ENCODE measurements at regions not wholly inside any gene's neighbourhood (a gene's known extent, or its start where the extent isn't known, plus 50 kb on each side); places are given as distances from the start of the nearest gene placed in this dataset.

DNA sequence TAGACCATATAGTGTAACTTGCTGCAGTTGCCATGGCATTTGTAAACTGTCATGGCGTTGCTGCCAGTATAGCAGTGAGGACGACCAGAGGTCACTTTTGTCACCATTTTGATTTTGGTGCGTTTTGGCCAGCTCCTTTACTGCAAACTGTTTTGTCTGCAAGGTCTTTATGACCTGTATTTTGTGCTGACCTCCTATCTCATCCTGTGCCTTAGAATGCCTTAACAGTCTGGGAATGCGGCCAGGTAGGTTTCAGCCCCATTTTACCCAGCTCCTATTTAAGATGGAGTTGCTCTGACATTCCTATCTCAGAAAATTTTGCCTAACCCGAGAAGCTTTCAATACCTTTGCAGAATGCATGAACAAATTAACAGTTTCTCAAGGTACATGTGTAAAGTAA lies 914.4 kb upstream of the ACO1 start:
- Histone ChIP-seq H3K36me3 (ENCODE audit: control insufficient read depth in 3 of 3, insufficient read depth in 3 of 3, low read length in 3 of 3) (no peaks in the 10 kb centered on the region), H3K4me1 (ENCODE audit: control insufficient read depth in 3 of 3, insufficient read depth in 3 of 3, low read length in 3 of 3) (no peaks in the 10 kb centered on the region), H3K4me3 (ENCODE audit: low read length in 3 of 3) (no peak overlapping the region), H3K27ac (ENCODE audit: low read depth, low read length) (no peak overlapping the region), H3K9me3 (ENCODE audit: control insufficient read depth in 3 of 3, low read length in 3 of 3) (no peaks in the 10 kb centered on the region), H3K9ac (ENCODE audit: low read depth in 1 of 3, low read length in 3 of 3) (no peak overlapping the region), H3K27me3 (ENCODE audit: control insufficient read depth in 3 of 3, insufficient read depth in 3 of 3, low read length in 3 of 3) (no peaks in the 10 kb centered on the region)

DNA sequence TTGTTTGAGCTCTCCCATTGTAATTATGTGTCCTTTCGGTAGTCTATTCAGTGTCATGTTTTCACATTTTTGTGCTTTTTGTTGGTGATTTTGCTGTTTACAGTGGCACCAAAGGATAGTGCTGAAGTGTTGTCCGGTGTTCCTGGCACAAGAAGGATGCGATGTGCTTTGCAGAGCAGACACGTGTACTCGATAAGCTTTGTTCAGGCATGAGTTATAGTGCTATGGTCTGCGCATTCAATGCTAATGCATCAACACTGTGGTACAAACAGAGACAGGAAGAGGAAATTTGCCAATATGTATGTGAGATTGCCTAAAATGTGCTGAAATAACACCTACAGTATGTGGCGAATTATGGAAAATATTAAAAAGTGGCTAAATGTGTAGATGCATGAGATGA lies 913.4 kb upstream of the ACO1 start:
- Histone ChIP-seq H3K9ac (ENCODE audit: low read depth in 1 of 3, low read length in 3 of 3) (no peak overlapping the region), H3K36me3 (ENCODE audit: control insufficient read depth in 3 of 3, insufficient read depth in 3 of 3, low read length in 3 of 3) (no peaks in the 10 kb centered on the region), H3K4me1 (ENCODE audit: control insufficient read depth in 3 of 3, insufficient read depth in 3 of 3, low read length in 3 of 3) (no peaks in the 10 kb centered on the region), H3K4me3 (ENCODE audit: low read length in 3 of 3) (no peak overlapping the region), H3K27me3 (ENCODE audit: control insufficient read depth in 3 of 3, insufficient read depth in 3 of 3, low read length in 3 of 3) (no peaks in the 10 kb centered on the region), H3K27ac (ENCODE audit: low read depth, low read length) (no peak overlapping the region), H3K9me3 (ENCODE audit: control insufficient read depth in 3 of 3, low read length in 3 of 3) (no peaks in the 10 kb centered on the region)

DNA sequence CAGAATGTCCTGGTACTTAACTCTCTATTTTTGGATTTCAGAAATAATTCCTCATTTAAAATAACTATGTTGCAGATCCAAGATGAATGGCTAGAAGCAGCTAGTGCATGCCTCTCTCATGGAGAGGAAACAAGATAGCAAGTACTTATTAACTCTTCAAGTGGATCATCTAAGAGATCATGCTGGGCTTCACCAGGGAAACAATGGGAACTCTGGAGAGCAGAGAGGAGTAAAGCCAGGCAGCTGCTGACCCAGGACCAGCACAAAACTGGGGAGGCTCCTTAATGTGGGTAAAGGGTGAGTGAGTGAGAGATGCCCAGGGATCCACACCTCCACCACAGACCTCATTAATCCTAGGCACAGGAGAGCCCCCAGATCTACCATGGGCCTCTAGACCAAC lies 897.8 kb upstream of the ACO1 start:
- Histone ChIP-seq H3K27me3 (ENCODE audit: control insufficient read depth in 3 of 3, insufficient read depth in 3 of 3, low read length in 3 of 3) (no peaks in the 10 kb centered on the region), H3K4me3 (ENCODE audit: low read length in 3 of 3) (no peak overlapping the region), H3K27ac (ENCODE audit: low read depth, low read length) (no peak overlapping the region), H3K4me1 (ENCODE audit: control insufficient read depth in 3 of 3, insufficient read depth in 3 of 3, low read length in 3 of 3) (no peaks in the 10 kb centered on the region), H3K9me3 (ENCODE audit: control insufficient read depth in 3 of 3, low read length in 3 of 3) (peaks cover 0 to 2% (median 0%) of the 10 kb centered on the region in 3 donors), H3K9ac (ENCODE audit: low read depth in 1 of 3, low read length in 3 of 3) (no peak overlapping the region), H3K36me3 (ENCODE audit: control insufficient read depth in 3 of 3, insufficient read depth in 3 of 3, low read length in 3 of 3) (no peaks in the 10 kb centered on the region)

DNA sequence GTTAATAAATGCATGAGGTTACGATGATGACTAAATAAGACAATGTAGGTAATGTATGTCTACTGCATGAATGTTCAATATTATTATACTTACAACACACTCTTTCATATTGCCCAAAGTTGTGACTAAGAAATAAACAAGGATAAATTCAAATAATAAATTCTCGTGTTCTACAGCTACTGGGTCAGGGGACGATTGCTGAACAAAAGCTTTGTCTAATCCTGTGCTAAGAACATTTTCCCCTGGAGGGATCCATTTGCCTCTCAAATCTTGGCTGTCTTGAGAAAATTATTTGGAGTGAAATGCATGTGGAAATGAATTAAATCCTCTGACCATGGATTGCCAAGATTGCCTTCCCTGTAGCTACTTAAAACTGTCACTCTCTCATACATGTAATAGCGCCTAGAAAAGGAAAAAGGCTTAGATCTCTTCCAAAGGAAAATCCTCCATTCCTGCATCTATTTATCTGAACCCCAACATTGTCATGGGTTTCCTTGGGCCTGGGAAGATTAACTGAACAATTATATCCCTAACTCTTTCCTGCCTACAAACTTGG lies 893.8 kb upstream of the ACO1 start:
- Histone ChIP-seq H3K4me3 (ENCODE audit: low read length in 3 of 3) (no peak overlapping the region), H3K36me3 (ENCODE audit: control insufficient read depth in 3 of 3, insufficient read depth in 3 of 3, low read length in 3 of 3) (no peaks in the 10 kb centered on the region), H3K27ac (ENCODE audit: low read depth, low read length) (no peak overlapping the region), H3K27me3 (ENCODE audit: control insufficient read depth in 3 of 3, insufficient read depth in 3 of 3, low read length in 3 of 3) (no peaks in the 10 kb centered on the region), H3K4me1 (ENCODE audit: control insufficient read depth in 3 of 3, insufficient read depth in 3 of 3, low read length in 3 of 3) (no peaks in the 10 kb centered on the region), H3K9ac (ENCODE audit: low read depth in 1 of 3, low read length in 3 of 3) (no peak overlapping the region), H3K9me3 (ENCODE audit: control insufficient read depth in 3 of 3, low read length in 3 of 3) (peaks cover 0 to 2% (median 0%) of the 10 kb centered on the region in 3 donors)

DNA sequence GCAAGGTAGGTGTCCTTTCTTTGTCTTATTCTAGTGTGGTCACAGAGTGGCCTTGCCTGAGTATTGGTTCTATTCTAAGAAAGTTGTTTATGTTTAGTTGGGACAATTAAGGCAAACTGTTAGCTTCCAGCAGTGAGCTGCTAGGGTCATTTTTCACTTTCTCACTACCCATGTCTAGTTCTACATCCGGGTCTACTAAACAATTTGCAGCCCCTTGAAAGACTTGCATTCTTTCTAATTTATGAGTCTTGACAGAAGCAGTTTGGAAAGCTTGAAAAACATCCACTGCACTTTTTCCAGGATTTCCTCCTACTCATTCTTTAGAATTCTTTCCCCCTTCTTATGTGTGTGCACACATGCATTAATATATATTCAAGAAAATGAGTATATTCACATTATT lies 892.2 kb upstream of the ACO1 start:
- Histone ChIP-seq H3K27me3 (ENCODE audit: control insufficient read depth in 3 of 3, insufficient read depth in 3 of 3, low read length in 3 of 3) (no peaks in the 10 kb centered on the region), H3K4me3 (ENCODE audit: low read length in 3 of 3) (no peak overlapping the region), H3K9ac (ENCODE audit: low read depth in 1 of 3, low read length in 3 of 3) (no peak overlapping the region), H3K36me3 (ENCODE audit: control insufficient read depth in 3 of 3, insufficient read depth in 3 of 3, low read length in 3 of 3) (no peaks in the 10 kb centered on the region), H3K4me1 (ENCODE audit: control insufficient read depth in 3 of 3, insufficient read depth in 3 of 3, low read length in 3 of 3) (no peaks in the 10 kb centered on the region), H3K27ac (ENCODE audit: low read depth, low read length) (no peak overlapping the region), H3K9me3 (ENCODE audit: control insufficient read depth in 3 of 3, low read length in 3 of 3) (no peaks in the 10 kb centered on the region)

DNA sequence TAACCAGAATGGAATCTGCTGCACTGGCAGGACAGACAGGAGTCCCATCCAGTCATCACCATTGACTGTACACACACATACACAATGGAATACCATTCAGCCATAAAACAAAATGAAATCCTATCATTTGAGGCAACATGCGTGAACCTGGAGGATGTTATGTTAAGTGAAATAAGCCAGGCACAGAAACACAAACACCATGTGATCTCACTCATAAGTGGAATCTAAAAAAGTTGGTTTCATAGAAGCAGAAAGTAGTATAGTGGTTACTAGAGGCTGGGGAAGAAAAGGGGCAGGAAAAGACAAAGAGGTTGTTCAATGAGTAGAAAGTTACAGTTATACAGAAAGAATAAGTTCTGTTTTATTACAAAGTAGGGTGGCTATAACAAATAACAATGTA lies 884.0 kb upstream of the ACO1 start:
- Histone ChIP-seq H3K9me3 (ENCODE audit: control insufficient read depth in 3 of 3, low read length in 3 of 3) (no peaks in the 10 kb centered on the region), H3K4me3 (ENCODE audit: low read length in 3 of 3) (no peak overlapping the region), H3K27ac (ENCODE audit: low read depth, low read length) (no peak overlapping the region), H3K27me3 (ENCODE audit: control insufficient read depth in 3 of 3, insufficient read depth in 3 of 3, low read length in 3 of 3) (no peaks in the 10 kb centered on the region), H3K9ac (ENCODE audit: low read depth in 1 of 3, low read length in 3 of 3) (no peak overlapping the region), H3K4me1 (ENCODE audit: control insufficient read depth in 3 of 3, insufficient read depth in 3 of 3, low read length in 3 of 3) (no peaks in the 10 kb centered on the region), H3K36me3 (ENCODE audit: control insufficient read depth in 3 of 3, insufficient read depth in 3 of 3, low read length in 3 of 3) (no peaks in the 10 kb centered on the region)

DNA sequence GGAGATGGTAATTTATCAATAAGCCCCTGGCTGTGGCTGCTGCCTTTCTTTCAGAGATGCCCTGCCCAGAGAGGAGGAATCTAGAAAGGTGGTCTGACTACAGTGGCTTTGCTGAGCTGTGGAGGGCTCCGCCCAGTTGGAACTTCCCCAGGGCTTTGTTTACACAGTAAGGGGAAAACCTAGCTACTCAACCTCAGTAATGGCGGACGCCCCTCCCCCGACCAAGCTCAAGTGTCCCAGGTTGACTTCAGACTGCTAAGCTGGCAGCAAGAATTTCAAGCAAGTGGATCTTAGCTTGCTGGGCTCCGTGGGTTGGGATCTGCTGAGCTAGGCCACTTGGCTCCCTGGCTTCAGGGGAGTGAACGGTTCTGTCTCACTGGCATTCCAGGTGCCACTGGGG lies 865.4 kb upstream of the ACO1 start:
- Histone ChIP-seq H3K4me1 (ENCODE audit: control insufficient read depth in 3 of 3, insufficient read depth in 3 of 3, low read length in 3 of 3) (no peaks in the 10 kb centered on the region), H3K9ac (ENCODE audit: low read depth in 1 of 3, low read length in 3 of 3) (no peak overlapping the region), H3K9me3 (ENCODE audit: control insufficient read depth in 3 of 3, low read length in 3 of 3) (no peaks in the 10 kb centered on the region), H3K27ac (ENCODE audit: low read depth, low read length) (no peak overlapping the region), H3K27me3 (ENCODE audit: control insufficient read depth in 3 of 3, insufficient read depth in 3 of 3, low read length in 3 of 3) (peaks cover 0 to 2% (median 0%) of the 10 kb centered on the region in 3 donors), H3K36me3 (ENCODE audit: control insufficient read depth in 3 of 3, insufficient read depth in 3 of 3, low read length in 3 of 3) (no peaks in the 10 kb centered on the region), H3K4me3 (ENCODE audit: low read length in 3 of 3) (no peak overlapping the region)

DNA sequence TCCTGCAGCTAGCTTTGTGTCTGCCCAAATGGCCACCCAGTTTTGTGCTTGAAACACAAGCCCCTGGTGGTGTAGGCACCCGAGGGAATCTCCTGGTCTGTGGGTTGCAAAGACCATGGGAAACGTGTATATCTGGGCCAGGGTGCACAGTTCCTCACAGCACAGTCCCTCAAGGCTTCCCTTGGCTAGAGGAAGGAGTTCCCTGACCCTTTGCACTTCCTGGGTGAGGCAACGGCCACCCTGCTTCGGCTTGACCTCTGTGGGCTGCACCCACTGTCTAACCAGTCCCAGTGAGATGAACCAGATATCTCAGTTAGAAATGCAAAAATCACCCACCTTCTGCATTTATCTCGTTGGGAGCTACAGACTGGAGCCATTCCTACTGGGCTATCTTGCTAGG lies 865.0 kb upstream of the ACO1 start:
- Histone ChIP-seq H3K4me1 (ENCODE audit: control insufficient read depth in 3 of 3, insufficient read depth in 3 of 3, low read length in 3 of 3) (no peaks in the 10 kb centered on the region), H3K36me3 (ENCODE audit: control insufficient read depth in 3 of 3, insufficient read depth in 3 of 3, low read length in 3 of 3) (no peaks in the 10 kb centered on the region), H3K27ac (ENCODE audit: low read depth, low read length) (no peak overlapping the region)

DNA sequence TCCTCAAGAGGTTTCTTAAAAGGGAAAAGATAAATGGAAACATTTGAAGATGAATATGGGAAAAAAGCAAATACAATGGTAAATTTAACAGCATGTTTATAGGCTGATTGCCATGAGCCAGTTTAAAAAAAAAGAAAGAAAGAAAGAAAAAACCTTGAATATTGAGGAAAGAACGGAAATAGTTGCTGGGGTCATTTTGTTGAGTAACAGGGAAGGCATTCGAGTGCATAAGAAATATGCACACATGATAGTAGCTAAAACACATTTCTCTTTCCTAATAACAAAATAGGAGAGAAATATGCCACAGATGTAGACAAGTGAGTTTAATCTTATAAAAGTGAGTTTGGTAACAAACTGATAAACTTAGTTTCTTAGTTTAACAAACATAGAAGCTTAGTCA lies 864.6 kb upstream of the ACO1 start:
- H3K36me3 ChIP-seq (ENCODE audit: control insufficient read depth in 3 of 3, insufficient read depth in 3 of 3, low read length in 3 of 3): no peaks in the 10 kb centered on the region
- no peak overlapping the region for H3K27ac ChIP-seq (ENCODE audit: low read depth, low read length)
- no peak overlapping the region for H3K9ac ChIP-seq (ENCODE audit: low read depth in 1 of 3, low read length in 3 of 3)
- no peaks in the 10 kb centered on the region for H3K9me3 ChIP-seq (ENCODE audit: control insufficient read depth in 3 of 3, low read length in 3 of 3)
- H3K4me3 ChIP-seq (ENCODE audit: low read length in 3 of 3): no peak overlapping the region
- H3K27me3 ChIP-seq (ENCODE audit: control insufficient read depth in 3 of 3, insufficient read depth in 3 of 3, low read length in 3 of 3): peaks cover 0 to 2% (median 0%) of the 10 kb centered on the region in 3 donors
- H3K4me1 ChIP-seq (ENCODE audit: control insufficient read depth in 3 of 3, insufficient read depth in 3 of 3, low read length in 3 of 3): no peaks in the 10 kb centered on the region

More for the DNA sequence above, 865.0 kb upstream of the ACO1 start:
- Histone ChIP-seq H3K27me3 (ENCODE audit: control insufficient read depth in 3 of 3, insufficient read depth in 3 of 3, low read length in 3 of 3) (peaks cover 0 to 2% (median 0%) of the 10 kb centered on the region in 3 donors), H3K9ac (ENCODE audit: low read depth in 1 of 3, low read length in 3 of 3) (no peak overlapping the region), H3K9me3 (ENCODE audit: control insufficient read depth in 3 of 3, low read length in 3 of 3) (no peaks in the 10 kb centered on the region), H3K4me3 (ENCODE audit: low read length in 3 of 3) (no peak overlapping the region)

DNA sequence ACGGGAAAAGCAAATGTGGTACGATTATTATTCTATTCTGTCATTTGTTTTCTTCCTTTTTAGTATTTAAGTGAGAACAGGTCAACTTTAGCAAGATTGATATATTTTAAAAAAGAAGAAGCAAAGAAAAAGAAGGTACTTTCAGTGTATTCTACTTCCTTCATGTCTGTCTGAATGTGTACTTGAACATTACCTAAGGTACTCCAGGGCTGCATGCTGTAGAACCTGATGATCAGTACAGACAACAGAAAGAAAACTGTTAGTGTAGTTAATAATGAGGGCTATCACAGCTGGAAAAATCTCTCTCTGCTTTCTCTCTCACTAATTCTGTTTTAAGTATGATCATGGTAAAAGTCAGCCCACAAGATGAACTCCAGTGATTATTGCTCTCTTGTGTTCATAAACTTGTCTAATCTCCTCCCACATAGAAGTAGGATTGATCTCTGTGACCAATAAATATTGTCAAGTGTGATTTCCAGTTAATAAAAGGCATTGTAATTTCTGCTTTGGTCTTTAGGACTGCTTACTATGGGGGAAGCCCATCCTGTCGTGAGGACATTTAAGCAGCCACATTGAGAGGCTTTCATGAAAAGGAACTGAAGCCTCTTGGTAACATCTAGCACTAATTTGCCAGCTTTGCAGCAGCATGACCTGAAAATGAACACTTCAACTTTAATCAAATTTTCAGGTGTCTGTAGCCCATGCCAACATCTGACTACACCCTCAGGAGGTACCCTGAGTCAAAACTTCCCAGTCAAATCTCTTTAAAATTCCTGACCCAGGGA lies 864.0 kb upstream of the ACO1 start:
- Histone ChIP-seq H3K27ac (ENCODE audit: low read depth, low read length) (no peak overlapping the region), H3K9ac (ENCODE audit: low read depth in 1 of 3, low read length in 3 of 3) (no peak overlapping the region), H3K4me1 (ENCODE audit: control insufficient read depth in 3 of 3, insufficient read depth in 3 of 3, low read length in 3 of 3) (no peaks in the 10 kb centered on the region), H3K9me3 (ENCODE audit: control insufficient read depth in 3 of 3, low read length in 3 of 3) (no peaks in the 10 kb centered on the region), H3K4me3 (ENCODE audit: low read length in 3 of 3) (no peak overlapping the region), H3K36me3 (ENCODE audit: control insufficient read depth in 3 of 3, insufficient read depth in 3 of 3, low read length in 3 of 3) (no peaks in the 10 kb centered on the region), H3K27me3 (ENCODE audit: control insufficient read depth in 3 of 3, insufficient read depth in 3 of 3, low read length in 3 of 3) (peaks cover 0 to 2% (median 0%) of the 10 kb centered on the region in 3 donors)

Measured in skeletal muscle tissue (tissue), 3 donors.